HG03175 (cell line): ENCODE measurements at regions not wholly inside any gene's neighbourhood (a gene's known extent, or its start where the extent isn't known, plus 50 kb on each side); places are given as distances from the start of the nearest gene placed in this dataset.

Experiments used
- ATAC-seq: cut with Tn5 transposase; IDR thresholded peaks from one replicate; pipeline ENCODE4 v1.9.1; 2021; ENCODE audit warnings: mild to moderate bottlenecking, moderate library complexity; ENCODE audit not compliant: unreplicated experiment

- ATAC-seq: no peak
These were observed 458.6 kb downstream of the ZNF608 start for GRCh38 chr5:124287813-124288212.

GRCh38 chr5:124285733-124286132 is 460.7 kb downstream of the ZNF608 start:
- ATAC-seq: no peak

GRCh38 chr5:124285071-124285470 is 461.4 kb downstream of the ZNF608 start:
- ATAC-seq: no peak

- no peak for ATAC-seq
These were observed 463.4 kb downstream of the ZNF608 start for GRCh38 chr5:124283031-124283430.

- no peak for ATAC-seq
These were observed 466.4 kb downstream of the ZNF608 start for GRCh38 chr5:124280079-124280478.

GRCh38 chr5:124279146-124279876 is 467.1 kb downstream of the ZNF608 start:
- ATAC-seq: no peak

- ATAC-seq: no peak
These were observed 467.8 kb downstream of the ZNF608 start for GRCh38 chr5:124278636-124279035.

- no peak for ATAC-seq
These were observed 468.5 kb downstream of the ZNF608 start for GRCh38 chr5:124277767-124278545.

GRCh38 chr5:124276166-124276565 is 470.3 kb downstream of the ZNF608 start:
- ATAC-seq: no peak

GRCh38 chr5:124274949-124275348 is 471.5 kb downstream of the ZNF608 start:
- ATAC-seq: no peak

GRCh38 chr5:124264499-124264898 is 481.9 kb downstream of the ZNF608 start:
- no peak for ATAC-seq

GRCh38 chr5:124263680-124264491 is 482.6 kb downstream of the ZNF608 start:
- no peak for ATAC-seq

- no peak for ATAC-seq
These were observed 483.4 kb downstream of the ZNF608 start for GRCh38 chr5:124262991-124263571.

GRCh38 chr5:124262470-124262869 is 484.0 kb downstream of the ZNF608 start:
- ATAC-seq: no peak

GRCh38 chr5:124261848-124262247 is 484.6 kb downstream of the ZNF608 start:
- ATAC-seq: no peak

GRCh38 chr5:124260921-124261515 is 485.4 kb downstream of the ZNF608 start:
- no peak for ATAC-seq

GRCh38 chr5:124259017-124259416 is 487.4 kb downstream of the ZNF608 start:
- ATAC-seq: no peak

GRCh38 chr5:124257048-124257447 is 489.4 kb downstream of the ZNF608 start:
- ATAC-seq: no peak

GRCh38 chr5:124253203-124253810 is 493.1 kb downstream of the ZNF608 start:
- no peak for ATAC-seq

GRCh38 chr5:124252747-124253146 is 493.7 kb downstream of the ZNF608 start:
- no peak for ATAC-seq
